GM12878 (cell line): ENCODE measurements at regions not wholly inside any gene's neighbourhood (a gene's known extent, or its start where the extent isn't known, plus 50 kb on each side); places are given as distances from the start of the nearest gene placed in this dataset.

Experiments used
- ATAC-seq: fragments of 200-7000 bp; cut with Tn5 transposase; 3 replicates; pipeline ENCODE4 v1.9.1; 2020; ENCODE audit warnings: mild to moderate bottlenecking, moderate library complexity
- BruUV-seq: library from RNA; stranded (reverse); fragments of 400-500 nt; replicated peaks from 2 replicates; lab custom pipeline; 2021; lab: Mats Ljungman, UMichigan
- CTCF ChIA-PET: fragments of 300-600 bp; sonication (Branson Sonifier 250); formaldehyde crosslinking; extraction: SDS; loops from one replicate; lab custom pipeline; 2021; ENCODE audit warnings: inconsistent platforms; lab: Yijun Ruan, JAX
- POLR2A ChIA-PET: fragments of 350-600 bp; formaldehyde crosslinking; extraction: SDS; loops from one replicate; lab custom pipeline; 2021; ENCODE audit warnings: inconsistent platforms; lab: Charles Lee
- RAD21 ChIA-PET: fragments of 300-600 bp; sonication (Branson Sonifier 250); formaldehyde crosslinking; loops from one replicate; lab custom pipeline; 2023; ENCODE audit warnings: antibody characterized with exemption; ENCODE audit not compliant: unreplicated experiment; lab: Charles Lee
- SMC1A ChIA-PET: fragments of 300-600 bp; sonication (Branson Sonifier 250); formaldehyde crosslinking; loops from one replicate; lab custom pipeline; 2023; ENCODE audit not compliant: unreplicated experiment, uncharacterized antibody; lab: Charles Lee
- DNase-seq: peaks from one replicate; pipeline ENCODE4 v3.0.0-alpha.2; 2011; ENCODE audit warnings: low read depth, low spot score
- FAIRE-seq: peaks from 3 replicates; lab custom pipeline; 2011; peaks lifted over from hg19 to GRCh38; lab: Jason Lieb, UNC
- H2AFZ ChIP-seq: 2 replicates; pipeline ENCODE4 v1.6.0; 2011; ENCODE audit warnings: low read depth, low read length, control low read depth; ENCODE audit not compliant: control insufficient read depth
- H3K27ac ChIP-seq: 2 replicates; pipeline ENCODE4 v1.5.1; 2011; ENCODE audit warnings: control low read depth; ENCODE audit not compliant: control insufficient read depth, insufficient read depth
- H3K27me3 ChIP-seq, 2 experiments: replicated peaks in 1 of 2; 2 replicates each; pipeline versions ENCODE4 v1.6.0 to v1.6.1; 2011; ENCODE audit warnings: low read length in 1 of 2; ENCODE audit not compliant: control insufficient read depth in 2 of 2, insufficient read depth in 2 of 2
- H3K36me3 ChIP-seq, 2 experiments: 2 replicates each; pipeline ENCODE4 v1.5.1; 2011; ENCODE audit warnings: low read length in 1 of 2; ENCODE audit not compliant: control insufficient read depth in 2 of 2, insufficient read depth in 2 of 2
- H3K4me1 ChIP-seq: 2 replicates; pipeline ENCODE4 v1.6.1; 2011; ENCODE audit warnings: mild to moderate bottlenecking, low read length, moderate library complexity, mixed read lengths; ENCODE audit not compliant: control insufficient read depth, insufficient read depth
- H3K4me2 ChIP-seq: 2 replicates; pipeline ENCODE4 v1.6.0; 2011; ENCODE audit warnings: control low read depth; ENCODE audit not compliant: control insufficient read depth, insufficient read depth
- H3K4me3 ChIP-seq: fragments of 200-600 bp; sonication (generic); 2 replicates; pipeline ENCODE4 v1.5.1; 2016
- H3K79me2 ChIP-seq: 2 replicates; pipeline ENCODE4 v1.6.0; 2011; ENCODE audit warnings: low read length; ENCODE audit not compliant: control insufficient read depth, insufficient read depth
- H3K9ac ChIP-seq: 2 replicates; pipeline ENCODE4 v1.8.0; 2011; ENCODE audit warnings: low read length, control low read depth, mixed read lengths; ENCODE audit not compliant: control insufficient read depth, insufficient read depth
- H3K9me3 ChIP-seq: replicated peaks from 3 replicates; pipeline ENCODE4 v1.5.1; 2011; ENCODE audit warnings: mild to moderate bottlenecking, low read length; ENCODE audit not compliant: control insufficient read depth, insufficient read depth
- H4K20me1 ChIP-seq: 2 replicates; pipeline ENCODE4 v1.6.0; 2011; ENCODE audit not compliant: control insufficient read depth, insufficient read depth
- EGR1 ChIP-seq, 2 experiments: IDR thresholded peaks; 1 replicate in 1 of 2; 2 replicates in 1 of 2; pipeline ENCODE4 v1.6.1; 2011 to 2012; ENCODE audit warnings: low read depth in 2 of 2, low read length in 2 of 2, borderline replicate concordance in 1 of 2, mild to moderate bottlenecking in 1 of 2, moderate library complexity in 1 of 2
- KLF5 ChIP-seq: fragments of 450-650 bp; IDR thresholded peaks from 2 replicates; pipeline ENCODE4 v1.6.1; 2014; ENCODE audit warnings: mild to moderate bottlenecking; ENCODE audit not compliant: partially characterized antibody
- NR2C2 ChIP-seq: IDR thresholded peaks from 2 replicates; pipeline ENCODE4 v1.6.1; 2011; ENCODE audit warnings: borderline replicate concordance, low read depth; ENCODE audit not compliant: control insufficient read depth, insufficient read length
- REST ChIP-seq: IDR thresholded peaks from 2 replicates; pipeline ENCODE4 v1.6.1; 2012; ENCODE audit warnings: mild to moderate bottlenecking, low read depth, low read length
- USF1 ChIP-seq: IDR thresholded peaks from 2 replicates; pipeline ENCODE4 v1.6.1; 2011; ENCODE audit warnings: borderline replicate concordance, low read depth, mild to moderate bottlenecking, moderate library complexity, mixed read lengths, low read length; ENCODE audit not compliant: insufficient read depth; ENCODE audit errors: extremely low read length
- USF2 ChIP-seq: IDR thresholded peaks from 2 replicates; pipeline ENCODE4 v1.6.1; 2011; ENCODE audit warnings: low read depth, low read length, improper control_type of control experiment, borderline replicate concordance
- WGBS: methylation state at CpG from one replicate; pipeline ENCODE4 v1.1.6; 2016; ENCODE audit warnings: low lambda C conversion rate; ENCODE audit not compliant: insufficient replicate concordance, insufficient coverage; ENCODE audit errors: missing lambda C conversion rate; 5-methylcytosine and 5-hydroxymethylcytosine counted together
- in situ Hi-C: fragments of 300-500 bp; cut with MboI; formaldehyde crosslinking; loops from 9 replicates; pipeline ENCODE4 v1.14.3; 2018; ENCODE audit warnings: mixed read lengths
- intact Hi-C: fragments of 100-400 bp; cut with micrococcal nuclease; formaldehyde crosslinking; loops from one replicate; pipeline ENCODE4 v1.14.2; 2022; ENCODE audit not compliant: unreplicated experiment

GRCh38 chr11:47905358-47906059 is 57.4 kb upstream of the NUP160 start (continued):
- no peak for TF ChIP-seq REST
- no peak for TF ChIP-seq USF2
- no peak for TF ChIP-seq NR2C2
- TF ChIP-seq KLF5: no peak
- TF ChIP-seq USF1: no peak

GRCh38 chr11:47904808-47905207 is 56.7 kb upstream of the NUP160 start:
- SMC1A ChIA-PET: no interaction called here
- Histone ChIP-seq H3K9me3 (no peaks in the 10 kb centered on the region), H3K36me3 (no peaks in the 10 kb centered on the region), H3K4me3 (no peak overlapping the region), H3K9ac (no peak overlapping the region), H4K20me1 (no peaks in the 10 kb centered on the region), H3K4me1 (peaks cover 13% of the 10 kb centered on the region), H3K27me3 (no peaks in the 10 kb centered on the region), H2AFZ (no peak overlapping the region), H3K27ac (no peak overlapping the region), H3K79me2 (no peaks in the 10 kb centered on the region), H3K4me2 (no peak overlapping the region)
- POLR2A ChIA-PET: no interaction called here
- ATAC-seq (no peak), FAIRE-seq (no peak), DNase-seq (no peak)
- RAD21 ChIA-PET: no interaction called here
- BruUV-seq: no TSS peak
- WGBS: 49% methylated on average over 9 of the region's 9 CpGs
- intact Hi-C loops: no loop called here
- in situ Hi-C loops: no loop called here
- CTCF ChIA-PET: no interaction called here
- no peak for TF ChIP-seq EGR1 (IDR thresholded peaks at IDR 0.05; ENCODE audit: borderline replicate concordance in 1 of 2, low read depth in 2 of 2, low read length in 2 of 2)
